H1 (cell line): ENCODE measurements at regions not wholly inside any gene's neighbourhood (a gene's known extent, or its start where the extent isn't known, plus 50 kb on each side); places are given as distances from the start of the nearest gene placed in this dataset.

ENCODE experiments used
- ATF2 ChIP-seq: IDR thresholded peaks from 2 replicates; pipeline ENCODE4 v1.6.1; 2012; ENCODE audit warnings: low read length, inconsistent platforms
- BCL11A ChIP-seq, 2 experiments: IDR thresholded peaks; one replicate each; pipeline ENCODE4 v1.6.1; 2011; ENCODE audit warnings: low read depth in 2 of 2, low read length in 2 of 2, mild to moderate bottlenecking in 2 of 2
- CBX5 ChIP-seq: fragments of 300-800, 300-1000 bp; sonication (generic); IDR thresholded peaks from 2 replicates; pipeline ENCODE4 v1.7.1; 2016; ENCODE audit warnings: antibody characterized with exemption, low read length, low read depth
- CHD7 ChIP-seq: fragments of 300-600 bp; sonication (generic); IDR thresholded peaks from 2 replicates; pipeline ENCODE4 v1.7.1; 2012; ENCODE audit warnings: low read length, moderate library complexity, mild to moderate bottlenecking, inconsistent platforms; ENCODE audit not compliant: insufficient replicate concordance
- GABPA ChIP-seq: IDR thresholded peaks from 2 replicates; pipeline ENCODE4 v1.6.1; 2011; ENCODE audit warnings: mild to moderate bottlenecking, low read length, moderate library complexity, borderline replicate concordance; ENCODE audit not compliant: insufficient read depth
- KDM5A ChIP-seq: fragments of 200-600 bp; IDR thresholded peaks from 2 replicates; pipeline ENCODE4 v1.7.1; 2012; ENCODE audit warnings: mild to moderate bottlenecking, low read length, inconsistent platforms, mixed read lengths
- MAX ChIP-seq: IDR thresholded peaks from 2 replicates; pipeline ENCODE4 v1.6.1; 2012; ENCODE audit warnings: inconsistent platforms
- SAP30 ChIP-seq: fragments of 300-600 bp; sonication (generic); IDR thresholded peaks from 2 replicates; pipeline ENCODE4 v1.7.1; 2012; ENCODE audit warnings: low read length, moderate library complexity, mild to moderate bottlenecking, inconsistent platforms; ENCODE audit not compliant: insufficient read depth, insufficient replicate concordance
- SUZ12 ChIP-seq: fragments of 200-600 bp; sonication (generic); IDR thresholded peaks from 2 replicates; pipeline ENCODE4 v1.6.1; 2012; ENCODE audit warnings: mild to moderate bottlenecking, inconsistent platforms, low read length, moderate library complexity, mixed read lengths

- TF ChIP-seq CHD7 (no peak), KDM5A (no peak), MAX (no peak), BCL11A (IDR thresholded peaks at IDR 0.05; ENCODE audit: low read depth in 2 of 2, low read length in 2 of 2) (no peak), SUZ12 (no peak), CBX5 (no peak), ATF2 (no peak), SAP30 (no peak), GABPA (no peak)
Measured at GRCh38 chr4:96448315-96448872, 608.5 kb downstream of the PDHA2 start (continued).
